WTC11 (cell line): ENCODE measurements at regions not wholly inside any gene's neighbourhood (a gene's known extent, or its start where the extent isn't known, plus 50 kb on each side); places are given as distances from the start of the nearest gene placed in this dataset.

ENCODE experiments used
- CTCF ChIP-seq: fragments of 200-600 bp; IDR thresholded peaks from 2 replicates; pipeline ENCODE4 v1.8.0; 2022; ENCODE audit warnings: antibody characterized with exemption
- FOXP4 ChIP-seq: sonication (generic); formaldehyde crosslinking; IDR thresholded peaks from 2 replicates; pipeline ENCODE4 v1.8.0; 2022; ENCODE audit warnings: mild to moderate bottlenecking, missing genetic modification reagents
- RELA ChIP-seq: sonication (generic); formaldehyde crosslinking; IDR thresholded peaks from 2 replicates; pipeline ENCODE4 v1.8.1; 2022; ENCODE audit warnings: missing genetic modification reagents, mild to moderate bottlenecking, borderline replicate concordance

GRCh38 chr13:100842136-100842535 is 167.5 kb upstream of the TMTC4 start:
- TF ChIP-seq RELA (no peak), CTCF (no peak), FOXP4 (CRISPR knock-in tag) (no peak)
